GM12892 (cell line): ENCODE measurements at regions not wholly inside any gene's neighbourhood (a gene's known extent, or its start where the extent isn't known, plus 50 kb on each side); places are given as distances from the start of the nearest gene placed in this dataset.

ENCODE experiments used
- POLR2A ChIP-seq: IDR thresholded peaks from 2 replicates; pipeline ENCODE4 v1.6.1; 2011; ENCODE audit warnings: low read depth, low read length, control low read depth
- POLR2AphosphoS5 ChIP-seq: IDR thresholded peaks from 2 replicates; pipeline ENCODE4 v1.6.1; 2011; ENCODE audit warnings: low read depth, low read length, control low read depth

GRCh38 chr11:130679247-130679646, 230.8 kb downstream of the ADAMTS15 start:
- no peak for TF ChIP-seq POLR2AphosphoS5
- TF ChIP-seq POLR2A: no peak
